ENCODE measurements at regions not wholly inside any gene's neighbourhood (a gene's known extent, or its start where the extent isn't known, plus 50 kb on each side); places are given as distances from the start of the nearest gene placed in this dataset.

DNA sequence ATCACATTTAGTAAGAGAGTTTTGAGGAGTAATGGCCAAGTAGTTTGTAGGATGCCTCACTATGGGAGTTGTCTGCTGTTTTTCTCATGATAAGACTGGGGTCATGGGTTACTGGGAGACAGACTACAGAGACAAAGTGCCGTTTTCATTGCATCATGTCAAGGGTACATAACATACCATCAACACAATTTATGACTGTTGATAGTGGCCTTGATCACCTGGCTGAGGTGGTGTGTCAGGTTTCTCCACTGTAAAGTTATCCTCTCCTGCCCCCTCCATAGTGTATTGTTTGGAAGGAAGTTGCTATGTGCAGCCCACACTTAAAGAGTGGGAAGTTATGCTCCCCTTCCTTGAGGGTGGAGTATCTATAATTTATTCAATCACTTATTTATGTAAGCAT lies 263.5 kb upstream of the POU3F1 start:
- no peak for TF ChIP-seq CTCF (conservative IDR thresholded peaks at IDR 0.05; ENCODE audit: low read length)
- no peak for TF ChIP-seq EZH2phosphoT487 (IDR thresholded peaks at IDR 0.05; ENCODE audit: borderline replicate concordance, low read depth, low read length)
